ENCODE measurements at regions not wholly inside any gene's neighbourhood (a gene's known extent, or its start where the extent isn't known, plus 50 kb on each side); places are given as distances from the start of the nearest gene placed in this dataset.
A peak's percentile ranks its signal among the peaks of the same experiment; 100 is the strongest.
"Not testable (repeated sequence)": the region's sequence is repeated elsewhere in the genome, so short reads cannot be mapped to it uniquely, and the experiment has no call there.

DNA sequence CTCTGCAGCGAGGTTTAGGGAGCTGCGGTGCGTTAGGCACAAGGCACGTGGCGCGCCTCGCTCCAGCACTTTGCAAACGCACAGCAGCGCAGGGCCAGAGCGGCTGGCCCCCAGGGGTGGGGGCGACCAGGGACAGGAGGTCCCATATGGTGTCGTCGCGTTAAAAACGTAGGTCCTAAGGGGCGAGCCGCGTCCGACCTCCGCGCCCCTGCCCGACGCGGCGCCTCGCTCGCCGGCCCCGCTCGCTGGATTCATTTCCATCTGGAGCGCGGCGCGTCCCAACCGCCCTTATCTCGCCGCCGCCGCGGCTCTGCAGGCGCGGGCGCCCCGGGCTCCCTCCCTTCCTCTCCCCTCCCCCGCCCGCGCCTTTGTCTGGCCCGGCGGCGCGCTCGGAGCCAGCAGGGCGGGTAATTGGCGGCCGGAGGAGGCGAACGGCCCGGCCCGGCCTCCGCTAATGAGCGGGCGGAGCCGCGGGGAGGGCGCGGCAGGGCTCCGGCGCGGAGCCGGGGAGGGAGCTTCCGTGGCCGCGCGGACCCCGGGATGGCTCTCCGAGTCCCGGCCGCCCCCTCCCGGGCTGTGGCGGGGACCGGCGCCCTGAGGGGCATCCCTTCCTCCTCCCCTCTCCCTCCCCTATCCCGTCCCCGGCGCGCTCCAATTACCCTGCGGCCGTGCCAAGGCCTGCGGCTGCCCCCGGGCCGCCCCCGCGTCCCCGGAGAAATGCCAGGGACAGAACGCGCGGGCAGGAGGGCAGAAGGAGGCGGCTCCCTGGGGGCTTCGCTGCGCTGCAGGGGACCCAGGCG is 409.0 kb downstream of the BCOR start:
- peak; percentile 37 to 39 for DNase-seq

DNA sequence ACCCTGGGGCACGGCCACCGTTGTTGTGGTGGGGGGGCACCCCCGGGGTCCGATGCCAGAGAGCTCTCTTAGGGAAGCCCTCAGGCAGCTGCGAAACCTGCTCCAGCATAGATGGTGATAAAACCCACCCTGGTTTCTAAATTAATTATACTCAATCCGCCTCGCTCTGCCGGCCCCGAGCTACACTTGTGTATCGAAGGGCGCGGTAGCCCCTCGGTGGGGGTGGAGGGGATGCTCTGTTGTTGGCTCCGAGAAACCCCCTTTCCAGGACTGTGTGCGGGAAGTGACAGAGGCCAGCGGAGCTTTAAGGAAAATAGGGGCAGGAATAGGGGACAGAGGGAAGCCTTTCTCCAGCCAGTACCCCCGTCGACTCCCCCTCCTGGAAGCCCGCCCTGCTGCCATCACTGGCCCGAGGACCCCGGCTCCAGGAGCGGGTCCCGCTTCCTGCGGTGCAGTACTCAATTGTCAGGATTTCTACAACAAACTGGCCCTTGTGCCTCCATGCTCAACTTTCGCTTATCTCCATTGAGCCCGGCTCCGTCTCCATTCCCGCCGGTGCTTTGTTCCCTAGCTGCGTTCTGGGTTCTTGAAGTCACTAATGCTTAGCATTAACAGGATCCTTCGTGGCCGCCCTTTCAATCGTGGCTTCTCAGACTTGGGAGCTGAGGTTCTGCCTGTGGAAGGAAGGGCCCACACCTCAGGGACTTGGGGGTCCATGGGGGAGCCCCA is 408.2 kb downstream of the BCOR start:
- DNase-seq = no peak

DNA sequence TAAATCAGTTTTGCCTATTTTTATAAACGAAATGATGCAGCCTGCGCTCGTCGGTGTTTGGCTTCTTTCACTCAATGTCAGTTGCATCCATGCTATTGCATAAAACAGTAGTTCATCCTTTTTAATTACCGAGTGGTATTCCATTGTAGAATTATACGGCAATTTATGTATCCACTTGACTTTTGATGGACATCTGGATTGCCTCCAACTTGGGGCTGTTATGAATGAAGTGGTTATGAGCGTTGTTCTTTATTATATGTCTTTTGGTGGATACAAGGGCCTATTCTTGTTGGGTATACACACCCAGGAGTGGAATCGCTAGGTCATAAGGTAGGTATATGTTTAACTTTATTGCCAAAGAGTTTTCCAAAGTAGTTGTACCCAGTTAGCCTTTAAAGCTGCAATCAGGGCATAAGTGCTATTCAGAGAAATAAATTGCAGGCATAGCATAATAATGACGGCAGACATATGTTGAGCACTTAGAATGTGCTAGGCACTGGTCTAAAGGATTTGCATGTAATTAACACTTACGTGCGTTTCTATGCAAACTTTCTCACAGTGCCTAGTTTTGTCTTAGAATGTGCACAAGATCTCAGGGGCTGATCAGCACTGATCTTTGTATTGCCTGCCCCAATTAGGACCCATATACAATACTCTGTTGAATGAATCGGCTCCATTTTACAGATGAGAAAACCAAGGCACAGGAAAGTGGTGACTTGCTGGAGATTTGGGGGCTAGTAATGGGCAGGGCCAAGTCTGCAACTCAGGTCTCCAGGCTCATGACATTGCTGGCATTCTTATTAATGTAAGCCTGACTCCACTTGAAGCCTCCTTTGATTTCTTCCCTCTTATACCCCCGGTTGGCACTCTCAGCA is 407.0 kb downstream of the BCOR start:
- no peak for DNase-seq

DNA sequence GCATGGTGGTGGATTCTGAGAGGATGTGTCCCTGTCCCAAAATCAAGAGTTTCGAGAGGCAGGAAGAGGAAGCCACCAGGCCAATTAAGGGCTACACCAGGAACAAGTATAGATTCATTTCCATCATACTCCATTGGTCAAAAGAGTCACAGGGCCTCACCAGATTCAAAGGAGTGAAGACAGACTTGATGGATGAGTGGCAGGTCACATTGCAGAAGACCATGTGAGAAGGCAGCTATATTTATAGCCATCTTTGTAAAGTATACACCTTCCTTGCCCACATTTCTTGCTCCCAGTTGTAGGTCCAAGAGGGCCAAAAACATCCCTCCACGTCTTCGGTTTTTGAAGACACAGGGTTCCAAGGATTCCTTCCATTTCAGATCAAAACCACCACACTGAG is 406.0 kb downstream of the BCOR start:
- DNase-seq = no peak

DNA sequence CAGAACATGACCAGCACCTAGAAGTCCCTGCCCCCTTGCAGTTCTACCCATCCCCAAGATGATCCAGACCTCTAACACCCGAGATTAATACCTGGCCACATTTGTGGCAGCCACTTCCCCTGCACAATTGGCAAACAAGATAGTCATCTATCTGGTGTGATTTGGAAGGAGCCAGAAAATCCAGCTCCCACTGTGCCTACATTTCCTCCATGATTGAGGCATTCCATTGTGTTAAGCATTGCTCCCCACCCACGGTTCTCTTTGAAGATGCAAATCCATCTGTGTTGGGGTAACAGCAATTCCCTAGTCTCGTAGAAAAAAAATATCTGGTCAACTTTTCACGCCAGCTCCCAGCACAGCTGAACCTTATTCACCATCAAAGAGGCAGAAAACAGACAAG is 405.0 kb downstream of the BCOR start:
- no peak for DNase-seq

DNA sequence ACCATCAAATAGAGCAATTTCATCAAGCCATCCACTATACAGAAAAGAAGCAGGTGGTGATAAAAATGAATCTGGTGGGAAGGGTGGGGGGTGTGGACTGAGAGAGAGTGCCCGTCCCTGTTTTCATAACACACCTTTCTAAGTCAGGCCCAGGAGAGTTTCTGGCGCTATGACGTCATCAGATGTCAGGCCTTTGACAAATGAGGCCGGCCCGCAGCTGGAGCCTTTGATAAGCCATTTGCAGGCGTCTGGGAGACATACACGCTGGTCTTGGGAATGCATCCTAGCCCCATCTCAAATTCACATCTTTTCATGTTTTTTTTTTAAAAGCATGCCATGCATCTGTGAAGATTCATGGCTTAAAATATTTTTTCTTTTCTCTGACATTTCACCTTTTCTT is 404.5 kb downstream of the BCOR start:
- DNase-seq = no peak

DNA sequence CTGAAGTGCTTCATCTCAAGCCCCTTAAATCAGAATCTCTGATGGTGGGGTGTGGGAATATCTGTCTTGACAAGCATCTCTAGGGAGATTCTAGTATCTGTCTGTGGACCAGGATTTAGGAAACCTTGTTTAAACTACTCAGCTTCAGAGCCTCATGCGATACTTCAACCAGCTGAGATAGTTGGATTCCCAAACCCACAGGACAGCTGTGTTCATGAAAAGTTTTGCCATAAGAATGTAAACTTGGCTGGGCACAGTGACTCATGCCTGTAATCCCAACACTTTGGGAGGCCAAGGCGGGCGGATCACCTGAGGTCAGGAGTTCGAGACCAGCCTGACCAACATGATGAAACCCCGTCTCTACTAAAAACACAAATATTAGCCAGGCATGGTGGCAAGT is 395.1 kb downstream of the BCOR start:
- not testable (repeated sequence) for DNase-seq

DNA sequence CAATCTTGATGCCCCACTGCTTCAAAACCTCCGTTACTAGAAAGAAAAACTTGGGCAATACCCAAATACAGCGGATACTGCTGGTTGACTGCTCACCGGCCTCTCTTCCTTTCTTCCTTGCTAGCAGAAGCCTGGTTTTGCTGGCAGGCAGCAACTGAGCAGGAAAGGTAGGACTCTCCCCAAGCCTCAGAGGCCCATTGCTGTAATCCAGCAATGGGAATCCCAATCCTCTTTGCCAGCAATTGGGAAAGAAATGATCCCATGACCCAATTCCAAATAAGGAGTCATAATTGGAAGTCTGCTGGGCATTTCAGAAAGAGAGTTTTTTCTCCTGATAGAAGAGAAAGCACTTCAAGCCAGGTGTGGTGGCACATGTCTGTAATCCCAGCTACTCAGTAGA is 394.5 kb downstream of the BCOR start:
- DNase-seq = no peak

DNA sequence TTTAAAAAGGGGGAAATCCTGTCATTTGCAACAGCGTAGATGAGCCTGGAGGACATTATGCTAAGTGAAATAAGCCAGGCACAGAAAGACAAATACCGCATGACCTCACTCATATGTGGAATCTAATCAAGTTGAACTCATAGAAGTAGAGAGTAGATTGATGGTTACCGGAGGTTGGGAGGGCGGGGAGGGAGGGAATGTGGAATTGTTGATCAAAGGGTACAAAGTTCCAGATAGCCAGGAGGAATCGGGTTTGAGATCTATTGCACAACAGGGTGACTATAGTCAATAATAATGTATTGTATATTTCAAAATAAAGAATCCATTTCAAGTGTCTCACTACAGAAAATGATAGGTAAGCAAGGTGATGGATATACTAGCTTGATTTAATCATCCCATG is 393.2 kb downstream of the BCOR start:
- DNase-seq = no peak

DNA sequence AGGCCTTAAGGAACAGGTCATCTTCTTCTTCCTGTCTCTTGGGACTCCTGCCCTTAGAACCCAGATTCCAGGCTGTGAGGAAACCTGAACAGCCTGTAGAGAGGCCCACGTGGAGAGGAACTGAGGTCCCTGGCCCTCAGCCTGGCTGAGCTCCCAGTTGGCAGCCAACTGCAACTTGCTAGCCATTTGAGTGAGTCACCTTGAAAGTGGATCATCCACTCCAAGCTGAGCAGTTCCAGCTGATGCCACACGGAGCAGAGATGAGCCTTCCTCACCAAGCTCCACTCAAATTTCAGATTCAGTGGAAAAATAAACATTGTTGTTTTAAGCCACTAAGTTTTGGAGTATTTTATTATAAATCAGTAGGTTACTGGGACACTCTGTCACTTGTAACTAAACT is 392.5 kb downstream of the BCOR start:
- no peak for DNase-seq

DNA sequence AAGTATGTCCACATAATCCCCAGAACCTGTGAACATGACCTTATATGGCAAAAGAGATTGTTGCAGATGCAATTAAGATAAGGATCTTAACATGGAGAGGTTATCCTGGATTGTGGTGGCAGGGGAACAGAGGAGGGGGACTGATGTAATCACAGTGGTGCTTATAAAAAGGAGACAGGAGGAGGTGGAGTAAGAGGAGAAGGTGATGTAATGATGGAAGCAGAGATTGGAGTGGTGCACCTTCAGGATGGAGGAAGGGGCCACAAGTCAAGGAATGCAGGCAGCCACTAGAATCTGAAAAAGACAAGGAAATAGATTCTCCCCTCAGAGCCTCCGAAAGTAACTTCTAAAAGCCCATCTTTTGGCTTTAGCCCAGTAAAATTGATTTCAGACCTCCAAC is 388.4 kb downstream of the BCOR start:
- no peak for DNase-seq

DNA sequence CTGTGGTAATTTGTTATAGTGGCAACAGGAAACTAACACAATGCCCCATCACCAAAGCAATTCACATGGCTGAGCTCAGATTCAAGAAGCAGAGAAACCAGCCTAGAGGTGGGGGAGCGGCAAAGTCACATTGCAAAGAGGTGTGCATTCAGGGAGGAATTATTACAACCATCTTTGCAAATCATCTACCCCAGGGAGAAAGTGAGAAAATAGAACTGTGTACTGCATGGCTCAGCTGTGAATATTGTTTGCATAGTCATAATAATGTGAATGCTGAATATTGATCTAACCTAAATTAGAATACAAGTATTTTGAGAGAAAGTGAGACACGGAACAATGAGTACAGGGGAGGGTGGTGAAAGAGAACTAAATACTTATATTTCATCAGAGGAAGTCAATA is 387.9 kb downstream of the BCOR start:
- no peak for DNase-seq

DNA sequence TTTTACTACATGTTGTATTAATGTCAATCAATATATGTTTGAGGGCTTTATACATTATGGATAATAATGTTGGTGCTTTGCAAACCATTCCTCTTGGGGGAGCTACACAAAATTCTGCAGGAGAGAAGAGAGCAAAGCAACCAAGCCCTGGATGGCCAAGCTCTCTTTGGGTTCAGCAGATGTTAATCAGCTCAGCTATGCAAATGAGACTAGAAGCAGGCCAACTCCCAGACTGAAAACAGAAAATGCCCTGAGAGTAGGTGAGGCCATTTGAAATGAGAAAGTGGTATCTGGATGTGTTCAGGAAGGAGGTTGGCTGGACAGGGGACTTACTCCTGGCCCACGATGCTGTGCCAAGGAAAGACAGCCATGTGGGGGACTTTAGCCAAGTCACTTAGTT is 387.0 kb downstream of the BCOR start:
- no peak for DNase-seq

DNA sequence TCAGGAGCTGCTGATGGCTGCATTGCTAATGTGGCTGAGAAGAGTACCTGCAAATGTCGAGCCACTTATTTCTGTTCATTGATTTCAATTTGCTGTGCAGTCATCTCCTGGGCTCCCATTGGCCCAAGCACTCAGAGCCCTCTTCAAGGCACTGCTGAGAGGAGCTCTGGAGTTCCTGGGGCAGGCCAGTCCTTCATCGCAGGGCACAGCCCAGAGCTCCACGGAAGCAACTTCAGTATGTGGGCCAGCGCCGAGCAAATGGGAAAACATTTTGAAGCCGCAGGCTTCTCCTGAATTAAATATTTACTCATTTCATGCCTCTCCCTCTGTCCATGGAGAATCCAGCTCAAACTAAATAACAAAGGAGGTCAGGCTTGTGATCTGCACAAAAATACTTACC is 383.3 kb downstream of the BCOR start:
- DNase-seq = no peak

DNA sequence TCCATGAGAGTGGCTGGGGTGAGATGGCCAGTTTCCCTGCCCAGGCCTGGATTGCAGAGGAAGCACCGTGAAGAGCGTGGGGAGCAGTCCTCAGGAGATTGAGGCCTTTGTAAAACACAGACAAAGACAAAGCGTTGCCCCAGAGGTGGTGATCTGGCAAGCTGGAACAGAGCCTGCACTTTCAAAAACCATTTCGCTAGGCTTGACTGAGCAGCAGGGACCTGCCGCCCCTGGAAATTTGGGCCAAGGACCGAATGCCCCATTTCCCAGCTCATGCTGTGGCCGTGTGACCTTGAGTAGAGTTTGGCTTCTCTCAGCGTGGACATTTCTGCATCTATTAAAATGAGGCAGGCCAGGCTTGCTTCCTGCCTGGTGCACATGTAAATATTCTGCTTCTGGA is 381.4 kb downstream of the BCOR start:
- DNase-seq = no peak

DNA sequence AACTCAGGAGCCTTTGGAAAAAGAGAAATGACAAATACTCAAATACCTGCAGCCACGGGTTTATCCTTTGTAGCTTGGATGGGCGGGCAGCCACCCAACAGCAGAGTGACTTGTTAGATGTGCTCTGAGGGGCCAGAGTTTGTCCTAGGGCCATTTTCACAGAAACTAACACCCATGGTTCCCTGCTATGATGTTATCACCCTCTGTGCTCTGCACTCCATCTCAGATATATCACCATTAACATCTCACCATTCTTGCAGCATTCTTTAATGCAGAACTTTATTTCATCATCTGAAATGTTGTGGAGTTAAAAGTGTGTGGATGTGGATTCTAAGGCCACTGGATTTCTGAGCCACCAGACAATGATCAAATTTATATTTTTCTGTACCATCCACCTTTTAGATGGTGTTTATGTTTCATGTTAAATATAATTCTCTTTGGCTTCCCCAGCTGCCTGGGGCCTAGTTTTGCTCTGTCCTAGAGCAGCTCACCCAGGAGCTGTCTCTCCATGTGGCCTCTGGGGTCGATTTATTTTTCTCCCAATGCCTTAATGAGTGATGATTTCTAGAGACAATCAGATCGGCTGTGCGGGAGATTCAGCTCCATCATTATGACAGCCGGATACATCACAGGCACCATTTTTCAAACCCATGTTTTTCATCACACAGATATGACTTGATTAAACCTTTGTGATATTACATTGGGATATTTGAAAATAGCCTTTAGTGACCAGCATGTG is 380.8 kb downstream of the BCOR start:
- no peak for DNase-seq

DNA sequence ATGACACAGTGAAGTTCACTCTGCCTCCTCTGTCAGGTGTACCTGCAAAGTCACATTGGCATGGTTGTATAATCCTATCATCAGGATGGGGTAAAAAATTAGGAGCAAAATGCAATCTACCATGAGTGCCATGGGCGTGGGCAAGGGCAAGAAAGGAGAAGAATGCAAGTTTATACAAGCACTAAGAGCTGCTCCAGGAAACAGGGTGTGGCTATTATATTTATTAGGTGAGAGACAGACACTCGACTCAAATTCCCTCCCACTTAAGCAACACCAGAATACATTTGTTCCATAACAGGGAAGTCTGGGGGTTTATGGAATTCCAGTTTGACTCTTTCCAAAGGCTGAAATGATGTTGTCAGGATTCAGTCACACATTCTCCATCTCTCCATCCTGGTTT is 378.8 kb downstream of the BCOR start:
- DNase-seq = no peak

DNA sequence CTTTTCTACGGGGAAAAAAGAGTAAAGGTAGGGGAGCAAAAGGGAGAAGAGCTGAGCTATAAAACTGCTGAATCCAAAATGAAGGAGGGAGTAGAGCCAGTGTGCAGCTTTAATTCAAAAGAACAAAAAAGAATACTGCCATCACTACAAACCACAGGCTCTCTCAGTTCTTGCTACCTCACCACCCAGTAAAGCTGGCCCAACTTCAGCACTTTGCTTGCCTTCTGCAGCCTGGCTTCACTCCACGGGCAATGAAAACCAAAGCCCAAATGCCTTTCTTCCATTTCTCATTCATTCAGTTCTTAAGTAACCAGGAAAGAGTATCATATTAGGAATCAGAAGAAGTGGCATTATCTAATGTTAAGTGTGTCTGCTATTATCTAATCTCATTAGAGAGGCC is 376.8 kb downstream of the BCOR start:
- no peak for DNase-seq

DNA sequence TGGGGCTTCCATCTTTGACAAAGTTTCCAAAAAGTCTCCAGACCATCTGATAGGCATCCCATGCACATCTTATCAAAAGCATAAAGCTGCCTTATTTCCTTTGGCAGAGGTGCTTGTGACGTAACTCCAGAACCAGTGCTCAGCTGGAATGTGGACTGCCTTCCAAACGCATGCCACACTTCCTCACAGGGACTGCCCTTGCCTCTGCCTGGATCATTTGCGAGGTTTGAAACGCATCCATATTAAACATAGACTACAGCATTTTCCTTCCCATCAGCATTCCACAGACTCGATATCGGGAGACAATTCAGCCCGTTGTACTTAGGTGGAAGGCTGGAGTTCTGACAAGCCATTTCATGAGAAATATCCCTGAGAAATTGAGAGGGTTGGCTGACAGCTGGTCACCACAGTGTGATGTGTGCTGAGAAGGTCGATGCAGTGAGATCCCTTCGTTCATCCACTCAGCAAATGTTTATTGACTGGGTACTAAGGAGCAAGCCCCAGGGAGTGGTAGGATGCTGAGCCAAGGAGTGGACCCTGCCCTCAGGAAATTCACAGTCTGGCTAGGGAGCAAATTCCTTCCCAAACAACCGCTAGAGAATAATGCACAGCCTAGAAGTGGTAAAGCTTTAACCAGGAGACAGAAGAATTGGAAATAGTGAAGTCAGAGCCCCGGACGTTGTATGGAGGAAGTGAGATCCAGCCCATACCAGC is 376.0 kb downstream of the BCOR start:
- DNase-seq = no peak

DNA sequence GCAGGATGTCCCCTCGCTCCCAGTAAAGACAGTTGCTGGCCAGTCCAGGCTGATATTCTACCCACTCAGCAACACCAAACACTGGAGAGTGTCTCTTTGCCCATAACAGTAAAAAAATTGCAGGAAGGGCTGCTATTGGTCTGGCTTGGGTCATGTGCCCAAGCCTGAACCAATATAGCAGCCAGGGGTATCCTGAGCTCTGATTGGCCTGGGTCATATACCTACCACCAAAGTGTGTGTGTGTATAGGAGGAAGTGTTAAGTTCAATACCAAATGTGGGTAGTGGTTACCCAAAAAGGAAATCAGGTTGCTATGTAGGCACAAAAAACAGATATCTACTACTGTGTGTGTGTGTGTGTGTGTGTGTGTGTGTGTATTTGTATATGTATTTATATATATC is 373.2 kb downstream of the BCOR start:
- no peak for DNase-seq

DNA sequence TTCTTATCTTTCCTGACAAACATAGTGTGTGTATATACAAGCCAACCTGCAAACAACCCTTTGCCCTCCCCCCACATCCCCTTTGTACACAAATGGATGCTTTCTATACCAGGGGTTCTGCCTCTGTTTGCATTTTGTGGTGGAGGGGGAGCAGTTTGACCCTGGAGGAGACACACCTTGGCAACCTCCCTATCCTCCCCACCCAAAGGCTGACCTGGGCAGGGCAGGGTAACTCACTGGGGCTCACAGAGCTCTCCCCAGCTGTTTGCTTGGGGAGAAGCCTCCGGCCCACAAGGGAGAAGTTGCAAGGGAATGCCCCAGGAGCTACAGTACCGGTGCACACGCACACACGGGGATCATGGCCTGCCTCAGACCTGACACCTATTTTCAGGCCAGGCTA is 372.6 kb downstream of the BCOR start:
- no peak for DNase-seq

DNA sequence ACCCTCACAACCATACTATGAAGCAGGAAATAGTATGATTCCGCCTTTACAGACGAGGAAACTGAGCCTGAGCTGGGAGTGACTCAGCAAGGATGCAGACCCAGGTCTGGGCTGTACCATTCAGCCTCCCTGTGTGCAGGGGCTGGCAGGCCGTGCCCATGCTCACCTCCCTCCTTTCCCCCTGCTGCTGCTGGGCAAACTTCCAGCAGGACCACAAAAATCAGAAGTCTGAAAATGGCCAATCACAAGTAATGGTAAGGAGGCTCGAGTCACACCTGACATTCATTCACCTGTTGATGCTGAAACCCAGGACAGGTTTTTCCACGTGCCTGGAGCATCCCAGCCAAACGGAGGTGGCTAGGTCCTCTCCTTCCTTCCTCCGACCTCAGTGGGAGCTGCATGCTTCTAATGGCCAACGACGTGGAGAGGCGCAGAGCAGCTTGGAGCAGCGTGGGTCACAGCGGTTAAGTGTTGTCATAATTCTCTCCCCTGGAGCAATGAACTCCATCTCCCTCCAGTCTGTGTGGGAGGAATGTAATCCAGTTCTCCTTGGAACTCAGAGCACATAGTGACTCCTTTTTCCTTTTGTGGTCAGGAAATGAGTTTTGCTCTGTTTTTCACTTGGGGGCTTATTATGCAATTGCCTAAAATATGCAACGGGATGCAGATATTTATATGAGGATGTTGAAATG is 371.7 kb downstream of the BCOR start:
- DNase-seq = no peak

Measured in activated T-cell treated with anti-CD3 and anti-CD28 coated beads, Interleukin-2, amount 50 U/mL, for 48 hours (primary cell).